GM23338 (cell line): ENCODE measurements at regions not wholly inside any gene's neighbourhood (a gene's known extent, or its start where the extent isn't known, plus 50 kb on each side); places are given as distances from the start of the nearest gene placed in this dataset.

ENCODE experiments used
- CREB1 ChIP-seq: fragments of 250-450 bp; sonication (Bioruptor Pico); IDR thresholded peaks from 2 replicates; pipeline ENCODE4 v1.5.0; 2020; ENCODE audit warnings: low read depth, mild to moderate bottlenecking, moderate library complexity
- EZH2 ChIP-seq: fragments of 200-600 bp; sonication (generic); IDR thresholded peaks from one replicate; pipeline ENCODE4 v1.8.0; 2017; ENCODE audit warnings: antibody characterized with exemption, mild to moderate bottlenecking, low read depth; ENCODE audit not compliant: unreplicated experiment
- EZH2phosphoT487 ChIP-seq: fragments of 200-600 bp; sonication (generic); IDR thresholded peaks from one replicate; pipeline ENCODE4 v1.8.1; 2018; ENCODE audit warnings: antibody characterized with exemption; ENCODE audit not compliant: unreplicated experiment
- JUNB ChIP-seq: IDR thresholded peaks from one replicate; pipeline ENCODE4 v1.6.1; 2016; ENCODE audit warnings: antibody characterized with exemption; ENCODE audit not compliant: unreplicated experiment
- NANOG ChIP-seq: IDR thresholded peaks from 2 replicates; pipeline ENCODE4 v1.6.1; 2016; ENCODE audit warnings: antibody characterized with exemption, borderline replicate concordance
- POLR2AphosphoS5 ChIP-seq: IDR thresholded peaks from 2 replicates; pipeline ENCODE4 v1.6.1; 2016; ENCODE audit warnings: antibody characterized with exemption, low read depth
- TF ChIP-seq, protein P1 (sequence below), 2 experiments: fragments of 200-600 bp in 1 of 2; sonication (generic) in 1 of 2; conservative IDR thresholded peaks; 2 replicates each; pipeline versions ENCODE4 v1.5.1 to v1.6.1; 2016 to 2017; ENCODE audit warnings: antibody characterized with exemption in 2 of 2, low read depth in 2 of 2, mild to moderate bottlenecking in 2 of 2, moderate library complexity in 1 of 2
- TF ChIP-seq, protein P2 (sequence below): IDR thresholded peaks from one replicate; pipeline ENCODE4 v1.6.1; 2018; ENCODE audit warnings: antibody characterized with exemption; ENCODE audit not compliant: unreplicated experiment

DNA sequence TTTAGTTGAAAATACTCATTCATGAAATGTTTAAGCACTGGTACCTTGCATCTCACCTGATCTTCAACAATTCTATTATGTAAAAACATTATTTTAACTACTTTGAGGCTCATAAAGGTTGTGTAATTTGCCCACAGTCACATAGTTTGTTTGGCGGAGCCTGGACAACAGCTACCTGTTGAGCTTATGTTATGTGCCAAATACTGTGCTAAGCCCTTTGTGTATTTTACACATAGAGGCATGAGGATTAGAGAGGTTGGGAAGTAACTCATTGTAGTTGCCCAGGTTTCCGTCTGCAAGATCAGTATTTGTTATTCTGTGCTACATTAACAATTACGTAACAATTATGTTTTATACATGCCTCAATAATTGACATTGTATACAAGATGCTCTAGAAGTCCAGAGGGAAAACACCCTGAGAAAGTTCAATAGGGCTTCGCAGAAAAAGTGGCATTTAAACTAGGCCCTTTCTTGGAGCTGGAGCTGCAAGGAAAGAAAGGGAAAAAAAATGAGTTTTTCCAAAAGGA, 80.4 kb downstream of the BOLA3 start:
- TF ChIP-seq, protein P1, sequence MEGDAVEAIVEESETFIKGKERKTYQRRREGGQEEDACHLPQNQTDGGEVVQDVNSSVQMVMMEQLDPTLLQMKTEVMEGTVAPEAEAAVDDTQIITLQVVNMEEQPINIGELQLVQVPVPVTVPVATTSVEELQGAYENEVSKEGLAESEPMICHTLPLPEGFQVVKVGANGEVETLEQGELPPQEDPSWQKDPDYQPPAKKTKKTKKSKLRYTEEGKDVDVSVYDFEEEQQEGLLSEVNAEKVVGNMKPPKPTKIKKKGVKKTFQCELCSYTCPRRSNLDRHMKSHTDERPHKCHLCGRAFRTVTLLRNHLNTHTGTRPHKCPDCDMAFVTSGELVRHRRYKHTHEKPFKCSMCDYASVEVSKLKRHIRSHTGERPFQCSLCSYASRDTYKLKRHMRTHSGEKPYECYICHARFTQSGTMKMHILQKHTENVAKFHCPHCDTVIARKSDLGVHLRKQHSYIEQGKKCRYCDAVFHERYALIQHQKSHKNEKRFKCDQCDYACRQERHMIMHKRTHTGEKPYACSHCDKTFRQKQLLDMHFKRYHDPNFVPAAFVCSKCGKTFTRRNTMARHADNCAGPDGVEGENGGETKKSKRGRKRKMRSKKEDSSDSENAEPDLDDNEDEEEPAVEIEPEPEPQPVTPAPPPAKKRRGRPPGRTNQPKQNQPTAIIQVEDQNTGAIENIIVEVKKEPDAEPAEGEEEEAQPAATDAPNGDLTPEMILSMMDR (conservative IDR thresholded peaks at IDR 0.05; ENCODE audit: low read depth in 2 of 2), result no peak
- TF ChIP-seq POLR2AphosphoS5 (no peak), EZH2phosphoT487 (no peak), EZH2 (no peak), JUNB (no peak), CREB1 (CRISPR knock-in tag) (no peak), NANOG (no peak)
- TF ChIP-seq, protein P2, sequence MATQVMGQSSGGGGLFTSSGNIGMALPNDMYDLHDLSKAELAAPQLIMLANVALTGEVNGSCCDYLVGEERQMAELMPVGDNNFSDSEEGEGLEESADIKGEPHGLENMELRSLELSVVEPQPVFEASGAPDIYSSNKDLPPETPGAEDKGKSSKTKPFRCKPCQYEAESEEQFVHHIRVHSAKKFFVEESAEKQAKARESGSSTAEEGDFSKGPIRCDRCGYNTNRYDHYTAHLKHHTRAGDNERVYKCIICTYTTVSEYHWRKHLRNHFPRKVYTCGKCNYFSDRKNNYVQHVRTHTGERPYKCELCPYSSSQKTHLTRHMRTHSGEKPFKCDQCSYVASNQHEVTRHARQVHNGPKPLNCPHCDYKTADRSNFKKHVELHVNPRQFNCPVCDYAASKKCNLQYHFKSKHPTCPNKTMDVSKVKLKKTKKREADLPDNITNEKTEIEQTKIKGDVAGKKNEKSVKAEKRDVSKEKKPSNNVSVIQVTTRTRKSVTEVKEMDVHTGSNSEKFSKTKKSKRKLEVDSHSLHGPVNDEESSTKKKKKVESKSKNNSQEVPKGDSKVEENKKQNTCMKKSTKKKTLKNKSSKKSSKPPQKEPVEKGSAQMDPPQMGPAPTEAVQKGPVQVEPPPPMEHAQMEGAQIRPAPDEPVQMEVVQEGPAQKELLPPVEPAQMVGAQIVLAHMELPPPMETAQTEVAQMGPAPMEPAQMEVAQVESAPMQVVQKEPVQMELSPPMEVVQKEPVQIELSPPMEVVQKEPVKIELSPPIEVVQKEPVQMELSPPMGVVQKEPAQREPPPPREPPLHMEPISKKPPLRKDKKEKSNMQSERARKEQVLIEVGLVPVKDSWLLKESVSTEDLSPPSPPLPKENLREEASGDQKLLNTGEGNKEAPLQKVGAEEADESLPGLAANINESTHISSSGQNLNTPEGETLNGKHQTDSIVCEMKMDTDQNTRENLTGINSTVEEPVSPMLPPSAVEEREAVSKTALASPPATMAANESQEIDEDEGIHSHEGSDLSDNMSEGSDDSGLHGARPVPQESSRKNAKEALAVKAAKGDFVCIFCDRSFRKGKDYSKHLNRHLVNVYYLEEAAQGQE, result no peak
